GM21528 (cell line): ENCODE measurements at regions not wholly inside any gene's neighbourhood (a gene's known extent, or its start where the extent isn't known, plus 50 kb on each side); places are given as distances from the start of the nearest gene placed in this dataset.

ENCODE experiments used
- ATAC-seq: cut with Tn5 transposase; IDR thresholded peaks from one replicate; pipeline ENCODE4 v1.9.1; 2021; ENCODE audit warnings: mild to moderate bottlenecking, moderate library complexity; ENCODE audit not compliant: unreplicated experiment, low FRiP score

- no peak for ATAC-seq
Observed at GRCh38 chrX:121949041-121949760, 901.8 kb downstream of the GLUD2 start.

- ATAC-seq, result no peak
Observed at GRCh38 chrX:121958886-121959285, 911.5 kb downstream of the GLUD2 start.

- ATAC-seq, result no peak
Observed at GRCh38 chrX:121975671-121976070, 928.3 kb downstream of the GLUD2 start.

GRCh38 chrX:121987163-121987562 lies 939.8 kb downstream of the GLUD2 start:
- ATAC-seq, result no peak

GRCh38 chrX:121987835-121988234 lies 940.4 kb downstream of the GLUD2 start:
- ATAC-seq, result no peak

GRCh38 chrX:122004127-122004526 lies 956.7 kb downstream of the GLUD2 start:
- no peak for ATAC-seq

- no peak for ATAC-seq
Observed at GRCh38 chrX:122026665-122027064, 979.3 kb downstream of the GLUD2 start.

GRCh38 chrX:122046226-122046625 lies 998.8 kb downstream of the GLUD2 start:
- ATAC-seq, result no peak

- ATAC-seq, result no peak
Observed at GRCh38 chrX:122046815-122047214, 999.4 kb downstream of the GLUD2 start.

GRCh38 chrX:122047261-122047660 lies 999.9 kb downstream of the GLUD2 start:
- ATAC-seq, result no peak

GRCh38 chrX:122055460-122055859 lies 1008.0 kb downstream of the GLUD2 start:
- ATAC-seq, result no peak

- ATAC-seq, result no peak
Observed at GRCh38 chrX:122055979-122056715, 1008.7 kb downstream of the GLUD2 start.

GRCh38 chrX:122076241-122076640 lies 1028.8 kb downstream of the GLUD2 start:
- no peak for ATAC-seq

GRCh38 chrX:122078079-122078478 lies 1030.7 kb downstream of the GLUD2 start:
- no peak for ATAC-seq

- ATAC-seq, result no peak
Observed at GRCh38 chrX:122087341-122087740, 1039.9 kb downstream of the GLUD2 start.

GRCh38 chrX:122091571-122091970 lies 1044.2 kb downstream of the GLUD2 start:
- ATAC-seq, result no peak

- ATAC-seq, result no peak
Observed at GRCh38 chrX:122092360-122092759, 1045.0 kb downstream of the GLUD2 start.

- no peak for ATAC-seq
Observed at GRCh38 chrX:122092978-122093377, 1045.6 kb downstream of the GLUD2 start.

GRCh38 chrX:122094611-122095010 lies 1047.2 kb downstream of the GLUD2 start:
- no peak for ATAC-seq

- no peak for ATAC-seq
Observed at GRCh38 chrX:122113376-122113775, 1066.0 kb downstream of the GLUD2 start.

GRCh38 chrX:122113896-122114295 lies 1066.5 kb downstream of the GLUD2 start:
- ATAC-seq, result no peak

- ATAC-seq, result no peak
Observed at GRCh38 chrX:122115604-122116003, 1068.2 kb downstream of the GLUD2 start.
